SKM-1 (cell line): ENCODE measurements at regions not wholly inside any gene's neighbourhood (a gene's known extent, or its start where the extent isn't known, plus 50 kb on each side); places are given as distances from the start of the nearest gene placed in this dataset.

ENCODE experiments used
- DNase-seq: peaks from one replicate; lab custom pipeline; 2025; ENCODE audit not compliant: unreplicated experiment; lab: John Stamatoyannopoulos, UW

- DNase-seq: no peak
These were observed 119.9 kb downstream of the OSR1 start for GRCh38 chr2:19238440-19239060.

- no peak for DNase-seq
These were observed 123.1 kb downstream of the OSR1 start for GRCh38 chr2:19235308-19235707.

- no peak for DNase-seq
These were observed 126.1 kb downstream of the OSR1 start for GRCh38 chr2:19232312-19232711.

- DNase-seq: no peak
These were observed 126.8 kb downstream of the OSR1 start for GRCh38 chr2:19231625-19232024.

DNA sequence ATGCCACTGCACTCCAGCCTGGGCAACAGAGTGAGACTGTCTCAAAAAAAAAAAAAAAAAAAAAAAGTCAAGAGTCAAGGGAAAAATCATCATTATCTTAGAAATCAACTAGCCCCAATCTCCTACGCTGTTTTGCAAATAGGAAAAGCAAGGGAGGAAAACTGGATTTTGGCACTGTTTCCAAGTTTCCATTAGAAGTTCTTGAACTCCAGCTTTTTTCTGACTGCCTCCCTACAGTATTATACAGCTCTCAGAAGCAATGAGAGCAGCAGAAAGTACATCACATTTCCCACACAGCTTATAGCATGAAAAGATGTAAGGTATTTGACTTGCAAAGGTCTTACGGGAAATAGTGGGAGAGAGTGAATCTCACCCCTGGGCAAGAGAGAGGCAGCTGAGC lies 127.8 kb downstream of the OSR1 start:
- no peak for DNase-seq

GRCh38 chr2:19228715-19229114 lies 129.7 kb downstream of the OSR1 start:
- no peak for DNase-seq

DNA sequence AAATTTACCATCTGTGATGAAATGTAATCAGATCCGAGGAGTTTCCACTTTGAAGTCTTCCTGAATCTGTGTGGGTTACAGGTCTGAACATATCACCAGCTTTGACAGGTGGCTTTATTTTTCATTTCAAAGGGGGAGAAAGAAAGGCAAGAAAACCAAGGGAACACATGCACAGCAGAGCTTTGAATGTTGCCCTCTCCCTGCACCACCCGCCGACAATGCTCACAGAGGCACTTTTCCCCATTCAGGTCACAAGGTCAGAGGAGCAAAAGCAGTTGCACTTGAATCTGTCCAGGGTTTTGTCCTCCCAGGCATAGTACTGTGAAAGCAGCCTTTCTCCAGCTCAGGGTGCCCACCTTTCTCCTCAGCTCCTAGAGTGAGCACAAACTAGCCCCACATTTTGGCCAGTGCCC lies 130.2 kb downstream of the OSR1 start:
- no peak for DNase-seq

DNA sequence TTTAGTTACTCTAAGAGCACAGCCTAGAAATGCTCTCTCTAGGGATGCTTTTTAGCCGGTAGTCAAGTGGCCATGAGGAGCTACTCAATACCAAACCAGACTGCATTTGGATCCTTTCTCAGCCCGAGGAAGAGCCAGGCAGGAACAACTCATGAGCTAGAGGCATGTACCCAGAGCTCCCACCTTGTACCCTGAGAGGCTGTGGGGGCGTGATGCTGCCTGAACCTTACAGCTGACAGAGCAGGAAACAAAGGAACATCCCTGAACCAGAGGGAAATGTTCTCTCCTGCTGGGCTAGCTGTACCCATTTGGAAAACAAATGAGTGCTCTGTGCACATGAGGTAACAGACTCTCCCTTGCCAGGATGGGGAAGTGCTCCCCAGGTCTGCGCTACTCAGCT lies 131.6 kb downstream of the OSR1 start:
- no peak for DNase-seq

- no peak for DNase-seq
These were observed 132.0 kb downstream of the OSR1 start for GRCh38 chr2:19226386-19226785.

DNA sequence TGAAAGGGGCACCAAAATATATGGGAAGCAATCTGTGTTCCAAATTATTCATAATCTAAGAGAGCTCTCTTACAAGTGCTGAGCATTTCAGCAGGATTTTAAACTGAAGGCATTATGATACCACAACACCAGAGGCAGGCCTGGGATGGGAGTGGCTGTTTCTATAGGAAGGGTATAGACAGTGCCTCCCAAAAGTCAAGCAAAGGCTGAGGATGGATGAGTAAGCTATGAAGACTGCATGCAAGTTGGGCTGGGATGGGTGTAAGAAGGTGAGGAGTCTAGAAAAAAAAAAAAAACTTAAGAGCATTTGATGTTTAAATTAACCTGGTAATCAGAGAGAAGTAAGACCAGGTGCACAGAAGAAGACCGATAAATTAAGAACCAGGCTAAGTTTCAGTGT lies 132.5 kb downstream of the OSR1 start:
- no peak for DNase-seq

- DNase-seq: no peak
These were observed 133.3 kb downstream of the OSR1 start for GRCh38 chr2:19225126-19225525.

DNA sequence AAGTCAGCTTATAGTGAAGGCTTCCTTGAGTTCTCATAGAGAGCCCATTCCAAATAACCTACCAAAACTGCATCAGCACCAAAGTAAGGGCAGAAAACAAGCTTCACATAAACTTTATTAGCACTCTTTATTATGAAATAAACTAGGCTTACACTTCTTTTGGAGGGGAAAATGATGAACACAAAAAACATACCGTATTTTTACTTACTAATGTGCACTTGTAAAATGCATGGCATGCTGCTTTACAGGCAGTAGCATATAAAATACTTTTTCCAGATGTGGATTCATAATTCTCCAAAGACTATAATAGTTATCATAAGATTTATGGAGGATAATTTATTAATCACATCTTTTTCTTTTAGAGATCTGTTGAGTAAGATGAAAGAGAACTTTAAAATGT lies 133.9 kb downstream of the OSR1 start:
- no peak for DNase-seq

DNA sequence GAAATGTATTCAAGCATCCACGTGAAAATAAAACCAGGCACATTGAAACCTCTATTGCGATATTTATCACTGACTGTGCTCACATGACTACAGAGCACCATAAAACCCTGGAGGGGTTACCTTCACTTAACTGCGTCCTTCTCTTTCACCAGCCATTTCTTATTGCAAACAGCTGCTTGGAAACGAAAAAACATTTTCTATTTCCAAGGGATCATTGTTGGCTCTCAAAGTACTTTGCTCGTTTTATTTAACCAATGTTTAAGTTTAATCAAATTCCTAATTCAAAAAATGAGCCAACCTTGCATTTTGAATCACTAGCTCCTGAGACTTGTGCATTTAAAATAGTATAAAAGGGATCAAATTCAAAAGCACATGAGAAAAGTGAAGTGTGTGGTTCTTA lies 134.4 kb downstream of the OSR1 start:
- DNase-seq: no peak

DNA sequence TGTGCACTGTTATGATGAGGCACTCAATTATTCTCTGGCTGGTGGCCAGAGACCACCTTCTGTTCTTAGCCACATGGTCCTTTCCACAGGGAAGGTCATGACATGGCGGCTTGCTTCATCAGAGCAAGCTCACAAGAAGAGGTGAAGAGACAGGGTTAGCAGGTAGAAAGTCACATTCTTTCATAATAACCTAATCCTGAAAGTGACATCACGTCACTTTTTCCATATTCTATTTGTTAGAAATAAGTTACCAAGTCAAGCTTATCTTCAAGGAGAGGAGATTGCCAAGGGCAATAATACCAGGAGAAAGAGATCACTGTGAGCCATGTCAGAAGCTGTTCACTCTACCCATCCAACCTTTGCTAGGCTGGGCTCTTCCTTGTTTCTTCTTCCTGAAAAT lies 139.4 kb downstream of the OSR1 start:
- DNase-seq: no peak

DNA sequence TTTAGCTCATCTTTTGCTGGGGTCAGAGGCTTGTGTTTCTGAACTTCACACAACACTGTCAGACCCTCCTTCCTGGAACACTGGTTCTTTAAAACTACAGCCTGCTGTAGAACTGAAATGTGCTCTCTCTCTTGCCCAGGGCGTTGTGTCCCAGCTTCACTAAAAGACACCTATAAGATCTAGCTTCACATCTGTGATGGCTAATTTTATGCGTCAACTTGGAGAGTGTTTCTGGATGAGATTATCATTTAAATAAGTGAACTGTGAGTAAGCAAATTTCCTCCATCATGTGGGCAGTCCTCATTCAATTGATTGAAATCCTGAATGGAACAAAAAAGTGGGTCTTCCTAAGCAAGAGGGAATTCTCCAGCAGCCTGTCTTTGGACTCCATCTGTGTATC lies 140.3 kb downstream of the OSR1 start:
- no peak for DNase-seq

GRCh38 chr2:19216676-19217602 lies 141.5 kb downstream of the OSR1 start:
- no peak for DNase-seq

- no peak for DNase-seq
These were observed 142.2 kb downstream of the OSR1 start for GRCh38 chr2:19216238-19216637.

DNA sequence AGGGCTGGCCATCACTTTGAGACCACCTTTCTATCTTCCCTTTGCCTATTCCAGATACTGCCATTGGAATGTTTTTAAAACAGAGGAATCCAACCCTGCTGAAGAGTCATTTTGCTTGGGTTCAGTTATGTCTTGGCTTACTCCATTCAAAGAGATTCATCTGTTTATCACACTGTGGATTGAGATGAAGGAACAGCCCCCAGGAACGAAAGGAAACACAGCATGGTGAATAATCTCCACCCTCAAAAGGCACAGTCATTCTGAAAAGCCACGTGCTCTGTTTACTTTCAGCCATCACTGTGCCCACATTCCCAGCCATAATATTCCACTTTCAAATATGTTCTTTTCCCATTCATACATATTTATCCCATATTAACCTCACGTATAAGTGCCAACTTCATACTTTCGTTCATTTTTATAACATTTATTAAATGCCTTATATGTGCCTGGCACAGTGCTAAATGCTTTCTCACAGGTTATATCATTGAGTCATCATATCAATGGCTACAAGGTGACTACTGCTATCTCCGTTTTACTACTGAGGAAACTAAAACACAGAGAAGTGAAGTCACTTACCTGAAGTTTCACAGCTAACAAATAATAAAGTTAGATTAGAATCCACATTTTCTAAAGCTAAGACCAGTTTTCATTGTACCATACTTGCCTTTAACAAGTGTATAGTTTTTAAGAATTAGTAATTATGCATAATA lies 143.6 kb downstream of the OSR1 start:
- DNase-seq: no peak

- no peak for DNase-seq
These were observed 148.7 kb downstream of the OSR1 start for GRCh38 chr2:19209575-19210341.

DNA sequence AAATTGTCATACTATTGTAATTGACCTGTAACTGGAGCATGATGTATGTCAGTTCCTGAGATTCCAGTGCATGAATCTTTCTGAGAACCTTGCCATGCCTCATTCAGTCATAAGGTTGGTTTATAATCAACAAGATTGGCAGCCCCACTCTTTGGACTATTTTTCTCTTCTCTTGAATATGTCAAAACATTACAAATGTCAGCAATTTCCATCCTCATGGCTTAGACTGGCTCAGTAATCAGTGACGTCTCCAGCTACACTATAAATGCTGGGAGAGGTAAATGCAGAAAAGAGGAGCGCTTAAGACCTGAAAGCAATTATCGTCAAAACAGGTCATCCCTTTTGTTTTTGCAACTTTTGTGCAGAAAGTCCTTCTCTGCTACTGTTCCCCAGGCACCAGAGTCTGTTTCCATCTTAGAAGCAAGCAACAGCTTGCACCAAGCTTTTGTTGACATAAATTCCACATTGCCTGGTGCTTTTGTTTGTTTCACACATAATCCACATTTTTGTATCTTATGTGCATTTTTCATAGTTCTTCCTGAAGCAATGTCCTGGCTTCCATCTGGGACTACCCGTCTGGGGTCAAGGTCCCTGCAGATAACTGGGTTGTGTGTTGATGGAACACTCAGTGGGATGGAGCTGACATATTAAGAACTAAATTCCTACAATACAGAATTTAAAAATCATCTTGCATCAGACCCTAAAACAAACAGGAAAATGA lies 149.8 kb downstream of the OSR1 start:
- DNase-seq: no peak

DNA sequence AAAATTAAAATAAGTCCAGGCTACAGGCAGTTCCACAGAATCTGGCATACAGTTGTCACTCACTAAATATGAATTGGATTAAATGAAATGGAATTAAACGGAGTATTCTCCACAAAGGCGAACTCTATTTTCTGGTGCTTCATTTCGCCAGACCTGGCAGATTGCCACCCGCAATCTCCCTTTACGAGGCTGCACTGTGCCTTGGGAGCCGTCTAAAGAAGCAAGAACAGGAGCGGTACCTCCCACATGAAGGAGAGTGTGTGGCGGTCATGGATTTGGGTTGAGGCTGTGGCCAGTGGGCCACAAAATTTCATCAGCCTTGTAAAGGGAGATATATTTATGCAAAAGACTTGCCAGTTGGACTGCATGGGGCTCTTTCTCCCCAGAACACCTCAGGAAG lies 151.0 kb downstream of the OSR1 start:
- DNase-seq: no peak
